ENCODE measurements at regions not wholly inside any gene's neighbourhood (a gene's known extent, or its start where the extent isn't known, plus 50 kb on each side); places are given as distances from the start of the nearest gene placed in this dataset.

DNA sequence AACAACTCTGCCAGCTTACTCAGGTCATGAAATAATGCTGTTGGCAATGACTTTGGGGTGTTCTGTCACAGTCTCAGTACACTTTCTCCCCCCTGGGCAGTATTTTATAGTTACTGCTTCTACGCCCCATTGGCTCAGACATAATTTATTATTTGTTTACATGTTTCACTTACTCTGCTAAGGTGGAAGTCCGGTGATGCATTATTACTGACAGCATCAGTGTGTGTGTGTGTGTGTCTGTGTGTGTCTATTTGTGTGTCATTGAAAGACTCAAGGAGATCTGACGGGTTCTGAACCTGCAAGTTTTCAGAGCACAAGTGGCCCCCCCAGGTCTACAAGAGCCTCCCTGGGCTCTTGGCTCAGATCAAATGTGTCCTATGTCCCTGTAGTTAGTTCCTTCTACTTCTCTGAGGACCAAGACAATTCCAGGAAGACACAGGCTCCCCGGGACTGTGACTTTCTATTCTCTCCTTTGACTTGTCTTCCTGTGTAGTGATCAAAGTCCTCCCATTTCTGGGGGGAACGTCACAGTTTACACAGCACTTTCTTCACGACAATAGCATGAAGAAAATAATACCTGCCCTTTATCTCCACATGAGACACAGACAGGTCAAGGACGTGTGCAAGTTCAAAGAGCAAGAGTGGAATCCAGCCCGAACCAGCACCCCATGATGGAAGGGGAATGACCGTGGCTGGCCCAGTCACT, 283.7 kb upstream of the GATB start:
- Histone ChIP-seq H2BK12ac (ENCODE audit: insufficient read length, low read depth, low read length) (no peak overlapping the region), H3K56ac (ENCODE audit: insufficient read length, low read depth, low read length) (no peak overlapping the region), H2AK5ac (ENCODE audit: insufficient read length, low read length) (no peak overlapping the region), H3K27ac (ENCODE audit: insufficient read length, low read depth, low read length) (no peak overlapping the region), H2BK120ac (ENCODE audit: low read depth, low read length, poor library complexity, severe bottlenecking) (no peak overlapping the region), H3K14ac (ENCODE audit: insufficient read depth, low read length) (no peak overlapping the region), H2AFZ (ENCODE audit: low read length) (no peak overlapping the region), H4K91ac (ENCODE audit: insufficient read length, low read depth, low read length) (no peak overlapping the region), H3K79me1 (ENCODE audit: insufficient read depth, low read depth, low read length, poor library complexity, severe bottlenecking) (no peaks in the 10 kb centered on the region), H4K8ac (replicated peaks; ENCODE audit: insufficient read length, low read depth, low read length) (no peak overlapping the region), H3K23me2 (ENCODE audit: insufficient read length, low read depth, low read length, poor library complexity, severe bottlenecking) (no peaks in the 10 kb centered on the region), H3K4ac (ENCODE audit: low read depth, low read length) (no peak overlapping the region), H2BK20ac (ENCODE audit: low read depth, low read length, poor library complexity, severe bottlenecking) (no peak overlapping the region), H3K79me2 (ENCODE audit: insufficient read depth, low read length) (no peaks in the 10 kb centered on the region), H3K4me2 (ENCODE audit: insufficient read depth, insufficient read length, low read length) (no peak overlapping the region), H3K9ac (ENCODE audit: extremely low read depth, insufficient read length, low read length) (no peak overlapping the region), H3K23ac (ENCODE audit: insufficient read length, low read depth, low read length) (no peak overlapping the region), H2BK5ac (ENCODE audit: insufficient read length, low read length) (no peak overlapping the region), H4K20me1 (ENCODE audit: control insufficient read depth, insufficient read depth, insufficient read length) (no peaks in the 10 kb centered on the region), H3T11ph (ENCODE audit: low read length) (no peak overlapping the region), H2BK15ac (ENCODE audit: low read depth, low read length) (no peak overlapping the region), H4K5ac (ENCODE audit: insufficient read length, low read depth, low read length) (no peak overlapping the region), H3K9me3 (ENCODE audit: control insufficient read depth, low read depth, low read length) (no peaks in the 10 kb centered on the region), H3K4me1 (ENCODE audit: insufficient read depth, low read length) (no peaks in the 10 kb centered on the region), H3K18ac (ENCODE audit: insufficient read length, low read depth, low read length) (no peak overlapping the region), H3K27me3 (ENCODE audit: insufficient read depth, low read length) (no peaks in the 10 kb centered on the region)
- Mint-ChIP-seq H3K36me3 (ENCODE audit: insufficient read depth in 1 of 3, low read depth in 3 of 3) (peaks cover 5 to 12% (median 5%) of the 10 kb centered on the region in 3 experiments; a peak in 3 of 7 replicates), H3K9me3 (peaks cover 8 to 13% of the 10 kb centered on the region in 2 experiments), H3K4me3 (no peak overlapping the region), H3K27ac (no peak overlapping the region), H3K4me1 (peaks cover 19 to 20% of the 10 kb centered on the region in 2 experiments), H3K27me3 (ENCODE audit: low read depth) (peaks cover 10% of the 10 kb centered on the region)
- TF ChIP-seq, protein P1, sequence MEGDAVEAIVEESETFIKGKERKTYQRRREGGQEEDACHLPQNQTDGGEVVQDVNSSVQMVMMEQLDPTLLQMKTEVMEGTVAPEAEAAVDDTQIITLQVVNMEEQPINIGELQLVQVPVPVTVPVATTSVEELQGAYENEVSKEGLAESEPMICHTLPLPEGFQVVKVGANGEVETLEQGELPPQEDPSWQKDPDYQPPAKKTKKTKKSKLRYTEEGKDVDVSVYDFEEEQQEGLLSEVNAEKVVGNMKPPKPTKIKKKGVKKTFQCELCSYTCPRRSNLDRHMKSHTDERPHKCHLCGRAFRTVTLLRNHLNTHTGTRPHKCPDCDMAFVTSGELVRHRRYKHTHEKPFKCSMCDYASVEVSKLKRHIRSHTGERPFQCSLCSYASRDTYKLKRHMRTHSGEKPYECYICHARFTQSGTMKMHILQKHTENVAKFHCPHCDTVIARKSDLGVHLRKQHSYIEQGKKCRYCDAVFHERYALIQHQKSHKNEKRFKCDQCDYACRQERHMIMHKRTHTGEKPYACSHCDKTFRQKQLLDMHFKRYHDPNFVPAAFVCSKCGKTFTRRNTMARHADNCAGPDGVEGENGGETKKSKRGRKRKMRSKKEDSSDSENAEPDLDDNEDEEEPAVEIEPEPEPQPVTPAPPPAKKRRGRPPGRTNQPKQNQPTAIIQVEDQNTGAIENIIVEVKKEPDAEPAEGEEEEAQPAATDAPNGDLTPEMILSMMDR (conservative IDR thresholded peaks at IDR 0.05), result no peak
- DNase-seq, result no peak
- WGBS (ENCODE audit: extremely low coverage, insufficient read length, low lambda C conversion rate), result no CpG with 5 or more reads among the region's 9 CpGs
